C4-2B (cell line): ENCODE measurements at regions not wholly inside any gene's neighbourhood (a gene's known extent, or its start where the extent isn't known, plus 50 kb on each side); places are given as distances from the start of the nearest gene placed in this dataset.

Experiments
- CTCF ChIP-seq: fragments of 450-650 bp; conservative IDR thresholded peaks from 2 replicates; pipeline ENCODE4 v1.5.1; 2017; ENCODE audit warnings: mild to moderate bottlenecking
- ZFX ChIP-seq: fragments of 450-650 bp; IDR thresholded peaks from 2 replicates; pipeline ENCODE4 v1.6.1; 2017

GRCh38 chr2:67243919-67244318 is 153.2 kb upstream of the ETAA1 start:
- TF ChIP-seq CTCF (no peak), ZFX (no peak)
